Activated naive CD8-positive, alpha-beta T cell treated with anti-CD3 and anti-CD28 coated beads for 36 hours (primary cell): ENCODE measurements at regions not wholly inside any gene's neighbourhood (a gene's known extent, or its start where the extent isn't known, plus 50 kb on each side); places are given as distances from the start of the nearest gene placed in this dataset.
A peak's percentile ranks its signal among the peaks of the same experiment; 100 is the strongest.

Experiments used
- DNase-seq: peaks from one replicate; pipeline ENCODE4 v3.0.0; 2021
- H3K27ac Mint-ChIP-seq: one replicate; pipeline ENCODE4 v1.8.0; 2022; ENCODE audit warnings: mild to moderate bottlenecking, moderate library complexity, mixed read lengths
- H3K27me3 Mint-ChIP-seq: one replicate; pipeline ENCODE4 v1.8.0; 2022; ENCODE audit warnings: mild to moderate bottlenecking, mixed read lengths
- H3K36me3 Mint-ChIP-seq: one replicate; pipeline ENCODE4 v1.8.0; 2021; ENCODE audit warnings: mild to moderate bottlenecking, mixed read lengths
- H3K4me1 Mint-ChIP-seq: one replicate; pipeline ENCODE4 v1.8.0; 2021; ENCODE audit warnings: mixed read lengths
- H3K4me3 Mint-ChIP-seq: one replicate; pipeline ENCODE4 v1.8.0; 2022; ENCODE audit warnings: mild to moderate bottlenecking, moderate library complexity, mixed read lengths
- H3K9me3 Mint-ChIP-seq: one replicate; pipeline ENCODE4 v1.8.0; 2022; ENCODE audit warnings: mixed read lengths

GRCh38 chr3:189572249-189572648 lies 58.9 kb upstream of the TP63 start:
- no peak for DNase-seq
- H3K27ac Mint-ChIP-seq = peak overlapping the region; percentile 52

GRCh38 chr3:189573004-189573403 lies 58.2 kb upstream of the TP63 start:
- peaks cover 45% of the 10 kb centered on the region for H3K4me1 Mint-ChIP-seq

More at GRCh38 chr3:189572249-189572648, 58.9 kb upstream of the TP63 start:
- Mint-ChIP-seq H3K4me3 (no peak overlapping the region), H3K27me3 (no peaks in the 10 kb centered on the region), H3K4me1 (peaks cover 44% of the 10 kb centered on the region), H3K36me3 (peaks cover 3% of the 10 kb centered on the region), H3K9me3 (peaks cover 3% of the 10 kb centered on the region)

GRCh38 chr3:189576486-189576885 lies 54.7 kb upstream of the TP63 start:
- Mint-ChIP-seq H3K9me3 (peaks cover 9% of the 10 kb centered on the region), H3K27me3 (no peaks in the 10 kb centered on the region)

More at GRCh38 chr3:189573004-189573403, 58.2 kb upstream of the TP63 start:
- Mint-ChIP-seq H3K36me3 (peaks cover 8% of the 10 kb centered on the region), H3K27me3 (no peaks in the 10 kb centered on the region), H3K4me3 (no peak overlapping the region), H3K27ac (no peak overlapping the region), H3K9me3 (peaks cover 7% of the 10 kb centered on the region)
- no peak for DNase-seq

GRCh38 chr3:189577050-189577951 lies 53.9 kb upstream of the TP63 start:
- peaks cover 31% of the 10 kb centered on the region for H3K4me1 Mint-ChIP-seq
- no peaks in the 10 kb centered on the region for H3K27me3 Mint-ChIP-seq
- DNase-seq = no peak
- peaks cover 9% of the 10 kb centered on the region for H3K9me3 Mint-ChIP-seq
- peak overlapping the region; percentile 89 for H3K27ac Mint-ChIP-seq
- H3K4me3 Mint-ChIP-seq = no peak overlapping the region
- peaks cover 10% of the 10 kb centered on the region for H3K36me3 Mint-ChIP-seq

More at GRCh38 chr3:189576486-189576885, 54.7 kb upstream of the TP63 start:
- H3K4me1 Mint-ChIP-seq = peaks cover 33% of the 10 kb centered on the region
- DNase-seq = no peak
- H3K27ac Mint-ChIP-seq = peak overlapping the region; percentile 89
- no peak overlapping the region for H3K4me3 Mint-ChIP-seq
- peaks cover 10% of the 10 kb centered on the region for H3K36me3 Mint-ChIP-seq

GRCh38 chr3:189580190-189580589 lies 51.0 kb upstream of the TP63 start:
- no peak for DNase-seq
- no peaks in the 10 kb centered on the region for H3K27me3 Mint-ChIP-seq
- H3K36me3 Mint-ChIP-seq = peaks cover 7% of the 10 kb centered on the region
- H3K4me3 Mint-ChIP-seq = no peak overlapping the region
- H3K27ac Mint-ChIP-seq = no peak overlapping the region
- H3K9me3 Mint-ChIP-seq = peaks cover 9% of the 10 kb centered on the region
- peaks cover 19% of the 10 kb centered on the region for H3K4me1 Mint-ChIP-seq
